GM12865 (cell line): ENCODE measurements at regions not wholly inside any gene's neighbourhood (a gene's known extent, or its start where the extent isn't known, plus 50 kb on each side); places are given as distances from the start of the nearest gene placed in this dataset.
"Not testable (repeated sequence)": the region's sequence is repeated elsewhere in the genome, so short reads cannot be mapped to it uniquely, and the experiment has no call there.

Experiments used
- DNase-seq: peaks from one replicate; pipeline ENCODE4 v3.0.0; 2010; ENCODE audit warnings: low read depth
- H3K4me3 ChIP-seq: 2 replicates; pipeline ENCODE4 v1.5.1; 2011; ENCODE audit warnings: mild to moderate bottlenecking, low read depth, low read length, control low read depth
- TF ChIP-seq, protein P1 (sequence below): IDR thresholded peaks from 2 replicates; pipeline ENCODE4 v1.5.1; 2011; ENCODE audit warnings: low read length, control low read depth, low read depth, inconsistent platforms; ENCODE audit not compliant: insufficient read depth; ENCODE audit errors: missing control alignments

DNA sequence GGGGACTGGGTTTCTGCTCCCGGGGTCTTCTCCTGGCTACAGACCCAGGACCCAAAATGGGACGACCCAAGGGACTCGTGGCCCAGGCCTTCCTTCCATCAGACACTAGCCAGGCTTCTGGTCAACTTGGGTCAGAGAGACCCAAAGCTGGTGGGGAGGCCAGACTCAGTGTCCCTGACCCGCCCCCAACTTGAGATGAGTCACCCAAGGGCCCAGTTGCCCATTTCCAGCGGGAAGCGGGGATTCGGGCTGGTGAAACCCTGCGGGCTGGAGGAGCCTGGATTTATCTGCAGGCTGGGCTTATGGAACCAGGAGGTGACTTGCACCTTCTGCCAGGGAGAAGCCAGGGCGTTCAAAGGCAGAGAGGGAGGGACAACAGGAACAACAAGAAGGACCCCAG is 81.5 kb downstream of the RFLNA start:
- TF ChIP-seq, protein P1, sequence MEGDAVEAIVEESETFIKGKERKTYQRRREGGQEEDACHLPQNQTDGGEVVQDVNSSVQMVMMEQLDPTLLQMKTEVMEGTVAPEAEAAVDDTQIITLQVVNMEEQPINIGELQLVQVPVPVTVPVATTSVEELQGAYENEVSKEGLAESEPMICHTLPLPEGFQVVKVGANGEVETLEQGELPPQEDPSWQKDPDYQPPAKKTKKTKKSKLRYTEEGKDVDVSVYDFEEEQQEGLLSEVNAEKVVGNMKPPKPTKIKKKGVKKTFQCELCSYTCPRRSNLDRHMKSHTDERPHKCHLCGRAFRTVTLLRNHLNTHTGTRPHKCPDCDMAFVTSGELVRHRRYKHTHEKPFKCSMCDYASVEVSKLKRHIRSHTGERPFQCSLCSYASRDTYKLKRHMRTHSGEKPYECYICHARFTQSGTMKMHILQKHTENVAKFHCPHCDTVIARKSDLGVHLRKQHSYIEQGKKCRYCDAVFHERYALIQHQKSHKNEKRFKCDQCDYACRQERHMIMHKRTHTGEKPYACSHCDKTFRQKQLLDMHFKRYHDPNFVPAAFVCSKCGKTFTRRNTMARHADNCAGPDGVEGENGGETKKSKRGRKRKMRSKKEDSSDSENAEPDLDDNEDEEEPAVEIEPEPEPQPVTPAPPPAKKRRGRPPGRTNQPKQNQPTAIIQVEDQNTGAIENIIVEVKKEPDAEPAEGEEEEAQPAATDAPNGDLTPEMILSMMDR, result no peak
- no peak overlapping the region for H3K4me3 ChIP-seq
- DNase-seq, result no peak

- no peak overlapping the region for H3K4me3 ChIP-seq
- TF ChIP-seq, protein P1, result no peak
- DNase-seq, result no peak
These were observed 80.9 kb downstream of the RFLNA start for GRCh38 chr12:124375789-124376175.

DNA sequence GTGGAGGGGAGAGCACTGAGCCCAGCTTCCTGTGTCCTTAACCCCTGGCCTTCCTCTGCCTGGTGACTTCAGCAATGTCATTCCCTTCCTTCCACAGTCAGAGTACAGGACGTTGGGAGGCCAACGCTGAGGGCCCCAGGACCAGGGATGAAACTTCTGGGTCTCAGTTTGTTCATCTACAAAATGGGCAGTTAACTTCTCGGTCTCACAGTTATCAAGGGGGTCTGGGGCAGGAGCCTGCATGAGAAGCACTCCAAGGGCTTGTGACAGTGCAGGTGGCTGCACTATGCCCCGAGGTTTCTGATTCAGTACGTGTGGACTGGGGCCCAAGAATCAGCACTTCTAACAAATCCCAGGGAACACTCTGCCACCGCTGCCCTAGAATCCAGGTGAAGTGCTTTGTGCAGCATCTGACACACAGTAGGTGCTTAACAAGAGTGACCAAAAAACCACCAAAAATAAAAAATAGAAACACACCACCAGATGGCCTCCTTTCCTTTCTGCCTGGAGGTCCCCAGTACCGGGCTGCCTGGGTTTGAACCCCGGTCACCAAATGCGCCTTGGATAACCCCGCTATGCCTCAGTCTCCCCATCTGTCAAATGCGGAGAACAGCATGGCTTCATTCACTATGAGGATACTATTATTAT is 80.4 kb downstream of the RFLNA start:
- DNase-seq, result no peak
- TF ChIP-seq, protein P1, result no peak
- no peak overlapping the region for H3K4me3 ChIP-seq

DNA sequence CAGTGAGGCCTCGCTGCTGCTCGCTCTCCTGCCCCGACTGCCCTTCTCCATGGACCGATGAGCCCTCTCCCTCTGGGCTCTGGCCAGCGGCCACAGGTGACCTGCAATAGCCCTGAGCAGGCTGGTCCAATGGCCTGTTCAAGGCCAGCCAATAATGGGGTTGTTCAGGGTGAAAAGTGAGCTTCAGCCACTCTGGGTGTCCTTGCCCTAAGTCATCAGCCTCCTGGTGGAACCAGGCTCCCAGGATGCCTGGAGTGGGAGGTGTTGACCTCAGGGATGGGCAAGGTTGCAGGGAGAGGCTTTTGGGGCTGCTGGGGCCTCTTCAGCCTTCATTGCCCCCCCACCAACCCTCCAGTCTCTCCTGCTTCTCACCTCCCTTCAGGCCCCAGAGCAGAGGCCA is 79.7 kb downstream of the RFLNA start:
- TF ChIP-seq, protein P1, result no peak
- DNase-seq, result no peak
- no peak overlapping the region for H3K4me3 ChIP-seq

- no peak for DNase-seq
These were observed 79.3 kb downstream of the RFLNA start for GRCh38 chr12:124374147-124374546.

DNA sequence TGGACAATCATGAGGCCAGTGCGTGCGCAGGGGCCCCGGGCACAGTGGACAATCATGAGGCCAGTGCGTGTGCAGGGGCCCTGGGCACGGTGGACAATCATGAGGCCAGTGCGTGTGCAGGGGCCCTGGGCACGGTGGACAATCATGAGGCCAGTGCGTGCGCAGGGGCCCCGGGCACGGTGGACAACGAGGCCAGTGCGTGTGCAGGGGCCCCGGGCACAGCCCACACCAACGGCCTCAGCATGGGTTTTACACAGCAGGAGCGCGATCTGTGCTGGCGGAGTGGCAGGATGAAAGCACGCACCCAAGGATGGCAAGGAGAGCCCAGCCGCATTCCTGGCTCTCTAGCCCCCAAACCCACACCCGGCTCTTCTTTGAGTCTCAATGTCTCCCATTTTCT is 78.8 kb downstream of the RFLNA start:
- DNase-seq, H3K4me3 ChIP-seq: not testable (repeated sequence)

More at GRCh38 chr12:124374147-124374546, 79.3 kb downstream of the RFLNA start:
- no peak overlapping the region for H3K4me3 ChIP-seq
- TF ChIP-seq, protein P1, result no peak

DNA sequence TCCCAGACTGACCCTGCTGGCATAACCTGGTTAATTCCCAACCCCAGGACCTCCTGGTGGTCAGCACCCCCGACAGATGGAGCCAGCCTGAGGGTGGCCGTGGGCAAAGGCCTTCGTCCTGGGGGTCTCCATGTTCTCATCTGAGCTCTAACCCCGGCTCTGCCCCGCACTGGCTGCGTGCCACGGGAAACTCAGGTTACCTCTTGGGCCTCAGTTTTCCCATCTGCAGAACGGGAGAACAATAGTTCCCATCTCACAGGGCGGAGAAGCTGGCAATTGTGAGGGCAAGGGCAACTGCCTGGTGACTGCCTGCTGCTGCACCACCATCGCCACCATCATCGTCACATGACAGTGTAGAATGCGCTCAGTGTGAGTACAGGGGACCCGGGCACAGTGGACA is 77.9 kb downstream of the RFLNA start:
- TF ChIP-seq, protein P1, result no peak
- DNase-seq, result no peak
- no peak overlapping the region for H3K4me3 ChIP-seq
